ENCODE measurements at regions not wholly inside any gene's neighbourhood (a gene's known extent, or its start where the extent isn't known, plus 50 kb on each side); places are given as distances from the start of the nearest gene placed in this dataset.
"Not testable (repeated sequence)": the region's sequence is repeated elsewhere in the genome, so short reads cannot be mapped to it uniquely, and the experiment has no call there.

DNA sequence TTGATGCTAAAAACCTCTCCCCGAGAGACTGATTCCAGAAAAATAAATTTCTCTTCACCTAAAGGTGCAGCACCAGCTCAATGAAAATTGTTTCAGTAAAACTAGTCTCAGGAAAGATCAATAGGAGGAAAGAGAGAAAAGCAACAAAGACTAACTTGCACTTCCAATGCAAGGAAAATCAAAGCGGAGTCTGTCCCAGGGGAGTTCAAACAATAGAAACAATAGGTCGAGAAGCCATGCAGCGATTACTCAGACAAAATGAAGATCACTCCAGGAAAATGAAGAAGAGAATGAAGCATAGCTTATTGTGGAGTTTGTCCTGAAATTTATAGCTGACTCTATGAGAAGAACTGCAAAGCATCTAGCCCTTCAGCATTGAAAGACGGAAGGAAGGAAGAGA, 105.1 kb upstream of the FRMD4B start:
- TF ChIP-seq, protein P1, sequence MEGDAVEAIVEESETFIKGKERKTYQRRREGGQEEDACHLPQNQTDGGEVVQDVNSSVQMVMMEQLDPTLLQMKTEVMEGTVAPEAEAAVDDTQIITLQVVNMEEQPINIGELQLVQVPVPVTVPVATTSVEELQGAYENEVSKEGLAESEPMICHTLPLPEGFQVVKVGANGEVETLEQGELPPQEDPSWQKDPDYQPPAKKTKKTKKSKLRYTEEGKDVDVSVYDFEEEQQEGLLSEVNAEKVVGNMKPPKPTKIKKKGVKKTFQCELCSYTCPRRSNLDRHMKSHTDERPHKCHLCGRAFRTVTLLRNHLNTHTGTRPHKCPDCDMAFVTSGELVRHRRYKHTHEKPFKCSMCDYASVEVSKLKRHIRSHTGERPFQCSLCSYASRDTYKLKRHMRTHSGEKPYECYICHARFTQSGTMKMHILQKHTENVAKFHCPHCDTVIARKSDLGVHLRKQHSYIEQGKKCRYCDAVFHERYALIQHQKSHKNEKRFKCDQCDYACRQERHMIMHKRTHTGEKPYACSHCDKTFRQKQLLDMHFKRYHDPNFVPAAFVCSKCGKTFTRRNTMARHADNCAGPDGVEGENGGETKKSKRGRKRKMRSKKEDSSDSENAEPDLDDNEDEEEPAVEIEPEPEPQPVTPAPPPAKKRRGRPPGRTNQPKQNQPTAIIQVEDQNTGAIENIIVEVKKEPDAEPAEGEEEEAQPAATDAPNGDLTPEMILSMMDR (IDR thresholded peaks at IDR 0.05; ENCODE audit: insufficient read depth, missing control alignments): no peak
- no peak for DNase-seq (ENCODE audit: insufficient read length, low spot score)
- FAIRE-seq: no peak

DNA sequence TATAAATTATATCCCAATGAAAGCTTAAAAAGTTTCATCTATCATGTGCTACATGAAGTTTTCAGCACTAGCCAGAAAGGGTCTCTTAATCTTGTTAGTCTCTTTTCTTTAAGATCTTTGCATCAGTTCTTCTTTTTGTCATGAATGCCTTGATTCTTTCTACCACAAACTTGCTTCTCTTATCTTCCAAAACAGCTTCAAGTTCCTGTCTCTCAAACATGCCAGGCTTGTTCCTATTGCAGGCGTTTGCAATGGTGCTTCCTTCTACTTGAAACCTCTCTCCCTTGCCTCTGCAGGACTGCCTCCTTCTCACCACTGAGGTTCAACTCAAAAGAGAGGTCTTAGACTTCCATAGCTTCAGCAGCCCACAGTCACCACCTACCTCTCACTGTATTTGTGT, 104.3 kb upstream of the FRMD4B start:
- FAIRE-seq: no peak
- DNase-seq (ENCODE audit: insufficient read length, low spot score): no peak
- TF ChIP-seq, protein P1 (IDR thresholded peaks at IDR 0.05; ENCODE audit: insufficient read depth, missing control alignments): no peak

DNA sequence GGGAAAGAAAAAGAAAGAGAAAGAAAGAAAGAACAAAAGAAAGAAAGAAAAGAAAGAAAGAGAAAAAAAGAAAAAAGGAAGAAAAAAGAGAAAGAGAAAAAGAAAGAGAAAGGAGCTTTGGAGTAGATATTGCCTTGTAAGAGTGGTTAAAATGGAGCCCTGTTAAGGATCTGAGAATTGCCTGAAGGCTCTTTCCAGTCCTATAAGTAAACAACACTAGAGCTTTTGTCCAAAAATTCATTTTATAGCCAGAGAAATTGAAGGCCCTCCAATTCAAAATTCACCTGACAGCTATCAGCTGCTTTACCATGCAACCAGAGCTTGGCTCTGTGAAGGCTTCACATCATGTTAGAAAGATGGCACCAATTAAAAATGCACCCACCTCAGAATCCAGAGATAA, 102.1 kb upstream of the FRMD4B start:
- TF ChIP-seq, protein P1 (IDR thresholded peaks at IDR 0.05; ENCODE audit: insufficient read depth, missing control alignments): no peak
- FAIRE-seq (no peak), DNase-seq (ENCODE audit: insufficient read length, low spot score) (no peak)

DNA sequence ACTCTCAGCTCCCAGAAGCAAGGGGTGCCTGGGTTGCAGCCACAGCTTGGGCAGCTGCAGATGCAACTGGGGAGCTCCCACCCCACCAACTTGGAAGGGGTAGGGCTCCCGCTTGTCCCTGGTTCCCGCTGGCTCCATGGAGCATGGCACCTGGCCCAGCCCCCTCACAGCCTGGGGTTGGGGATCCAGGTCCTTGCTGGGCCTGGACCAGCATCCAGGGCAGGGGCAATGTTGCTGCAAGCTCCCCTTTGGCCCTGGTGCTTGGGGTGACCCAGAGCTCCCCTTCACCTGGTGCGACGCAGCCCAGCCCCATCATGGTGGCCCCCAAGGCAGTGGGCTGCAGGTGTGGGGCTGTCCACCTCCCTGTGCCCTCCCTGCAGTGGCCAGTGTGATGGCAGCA, 99.6 kb upstream of the FRMD4B start:
- FAIRE-seq: no peak
- TF ChIP-seq, protein P1 (IDR thresholded peaks at IDR 0.05; ENCODE audit: insufficient read depth, missing control alignments): no peak
- DNase-seq (ENCODE audit: insufficient read length, low spot score): no peak

DNA sequence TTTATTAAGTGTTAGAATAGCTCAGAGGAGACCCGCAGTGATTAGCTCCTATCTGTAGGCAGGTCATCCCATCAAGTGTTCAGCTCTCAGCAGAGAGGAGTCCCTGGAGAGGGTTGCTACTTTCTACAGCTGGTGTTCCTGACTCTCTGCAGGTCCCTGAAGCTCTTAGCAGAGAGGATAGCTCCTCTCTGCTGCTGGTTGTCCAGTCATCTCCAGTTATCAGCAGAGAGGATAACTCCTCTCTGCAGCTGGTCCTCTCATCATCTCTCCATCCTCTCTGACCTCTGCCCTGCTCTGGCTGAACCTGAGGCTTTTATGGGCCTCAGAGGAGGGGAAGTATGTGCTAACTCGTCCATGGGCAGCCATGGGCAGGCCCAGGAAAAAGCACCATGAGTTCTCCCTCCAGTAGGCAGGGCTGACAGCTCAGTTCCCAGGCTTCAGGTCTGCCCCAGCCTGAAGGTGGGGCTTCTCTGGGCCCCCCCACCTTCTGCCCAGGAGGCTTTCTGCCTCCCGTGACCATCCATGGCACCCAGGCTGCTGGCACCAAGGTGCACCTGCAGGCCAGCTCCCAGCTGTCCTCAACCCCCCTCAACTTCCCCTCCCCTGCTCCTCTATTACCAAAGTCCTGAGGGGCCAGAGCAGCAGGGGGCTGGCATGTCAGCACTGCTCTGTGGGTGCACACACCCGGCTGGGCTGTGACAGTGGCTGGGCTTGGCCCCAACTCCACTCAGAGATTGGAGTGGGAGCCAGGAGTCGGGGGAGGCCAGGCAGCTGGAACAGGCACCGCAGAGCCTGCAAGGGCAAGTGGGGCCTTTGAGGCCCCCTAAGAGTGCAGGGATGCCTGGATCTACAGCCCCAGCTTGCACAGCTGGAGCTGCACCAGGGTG, 98.9 kb upstream of the FRMD4B start:
- no peak for FAIRE-seq
- DNase-seq (ENCODE audit: insufficient read length, low spot score): no peak
- TF ChIP-seq, protein P1 (IDR thresholded peaks at IDR 0.05; ENCODE audit: insufficient read depth, missing control alignments): no peak

DNA sequence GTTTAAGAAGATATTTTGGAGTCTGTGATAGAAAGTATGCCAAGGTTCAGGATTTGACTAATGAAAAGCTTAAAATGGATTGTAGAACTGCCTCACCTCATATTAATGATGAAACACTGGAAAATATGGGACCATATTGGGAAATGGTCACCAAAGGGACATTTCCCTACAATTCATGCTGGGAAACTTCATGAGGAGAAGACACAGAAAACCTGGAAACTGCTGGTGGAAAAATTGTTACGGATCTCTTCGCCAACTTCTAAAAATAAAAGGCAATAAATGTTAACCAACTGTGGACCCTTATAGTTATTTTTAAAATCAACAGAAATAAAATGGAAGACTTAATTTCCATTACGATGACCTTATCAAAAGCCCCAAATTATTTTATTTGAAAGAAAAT, 97.6 kb upstream of the FRMD4B start:
- TF ChIP-seq, protein P1 (IDR thresholded peaks at IDR 0.05; ENCODE audit: insufficient read depth, missing control alignments): no peak
- DNase-seq (ENCODE audit: insufficient read length, low spot score) (no peak), FAIRE-seq (no peak)

DNA sequence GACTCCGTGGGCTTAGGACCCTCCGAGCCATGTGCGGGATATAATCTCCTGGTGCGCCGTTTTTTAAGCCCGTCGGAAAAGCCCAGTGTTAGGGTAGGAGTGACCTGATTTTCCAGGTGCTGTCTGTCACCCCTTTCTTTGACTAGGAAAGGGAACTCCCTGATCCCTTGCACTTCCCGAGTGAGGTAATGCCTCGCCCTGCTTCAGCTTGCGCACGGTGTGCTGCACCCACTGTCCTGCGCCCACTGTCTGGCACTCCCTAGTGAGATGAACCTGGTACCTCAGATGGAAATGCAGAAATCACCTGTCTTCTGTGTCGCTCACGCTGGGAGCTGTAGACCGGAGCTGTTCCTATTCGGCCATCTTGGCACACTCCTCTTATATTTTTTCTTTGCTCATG, 95.1 kb upstream of the FRMD4B start:
- not testable (repeated sequence) for DNase-seq (ENCODE audit: insufficient read length, low spot score); FAIRE-seq

Measured in D721Med (cell line).